ENCODE measurements at regions not wholly inside any gene's neighbourhood (a gene's known extent, or its start where the extent isn't known, plus 50 kb on each side); places are given as distances from the start of the nearest gene placed in this dataset.

DNA sequence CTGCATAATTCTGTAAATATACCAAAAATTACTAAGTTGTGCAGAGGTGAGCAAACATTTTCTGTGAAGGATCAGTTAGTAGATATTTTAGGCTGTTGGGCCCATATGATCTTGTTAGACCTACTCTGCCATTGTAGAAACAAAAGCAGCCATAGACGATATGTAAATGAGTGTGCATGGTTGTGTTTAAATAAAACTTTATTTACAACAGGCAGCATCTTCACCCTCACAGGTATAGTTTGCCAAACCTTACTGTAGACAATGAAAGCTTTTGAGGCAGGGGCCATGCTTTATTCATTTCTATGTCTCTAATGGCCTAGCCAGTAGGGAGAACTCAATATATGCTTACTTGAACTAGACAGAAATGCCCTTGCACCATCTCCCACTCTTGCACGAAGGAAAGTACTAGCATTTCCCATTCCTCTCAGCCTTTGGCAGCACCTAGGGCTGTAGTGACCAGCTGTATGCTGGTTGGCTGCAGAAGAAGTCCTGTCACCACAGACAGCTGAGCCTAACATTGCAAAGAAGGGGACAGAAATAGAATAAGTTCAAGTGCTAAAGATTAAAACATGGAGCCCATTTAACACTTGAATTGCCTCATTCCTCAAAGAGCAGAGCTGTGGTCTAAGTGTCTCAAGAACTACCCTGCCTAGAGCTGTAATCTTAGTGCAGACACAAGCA, 305.1 kb upstream of the MGAT5 start:
- CTCF ChIA-PET = no interaction called here
- no peak overlapping the region for H3K4me3 ChIP-seq (ENCODE audit: low read depth, low read length)
- DNase-seq (ENCODE audit: low read depth, low spot score) = no peak
- POLR2A ChIA-PET = no interaction called here
- TF ChIP-seq CTCF (IDR thresholded peaks at IDR 0.05; ENCODE audit: insufficient read depth, low read length, missing control alignments) = no peak

- POLR2A ChIA-PET = no interaction called here
- CTCF ChIA-PET = no interaction called here
- TF ChIP-seq CTCF (IDR thresholded peaks at IDR 0.05; ENCODE audit: insufficient read depth, low read length, missing control alignments) = no peak
- no peak for DNase-seq (ENCODE audit: low read depth, low spot score)
- no peak overlapping the region for H3K4me3 ChIP-seq (ENCODE audit: low read depth, low read length)
Measured at GRCh38 chr2:133949595-133949994, 304.3 kb upstream of the MGAT5 start.

DNA sequence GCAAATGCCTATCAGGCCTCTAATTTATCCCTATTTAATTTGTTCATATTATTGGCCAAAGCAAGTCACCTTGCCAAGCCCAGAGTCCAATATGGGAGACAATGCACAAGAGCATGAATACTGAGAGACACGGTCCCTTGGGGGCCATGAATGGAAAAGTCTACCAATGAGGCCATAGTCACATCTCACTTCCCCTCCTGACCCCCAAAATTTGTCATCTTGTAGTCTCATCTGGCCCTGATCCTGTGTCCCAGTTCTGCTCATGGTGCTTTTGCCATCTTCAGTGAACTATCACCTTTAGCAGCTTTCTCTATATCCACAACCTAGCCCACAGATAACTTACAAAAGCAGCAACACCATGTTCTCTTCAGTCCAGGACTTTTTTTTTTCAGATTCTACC, 302.7 kb upstream of the MGAT5 start:
- ChIA-PET POLR2A (no interaction called here), CTCF (no interaction called here)
- H3K4me3 ChIP-seq (ENCODE audit: low read depth, low read length) = no peak overlapping the region
- no peak for TF ChIP-seq CTCF (IDR thresholded peaks at IDR 0.05; ENCODE audit: insufficient read depth, low read length, missing control alignments)
- DNase-seq (ENCODE audit: low read depth, low spot score) = no peak

- DNase-seq (ENCODE audit: low read depth, low spot score) = no peak
- CTCF ChIA-PET = no interaction called here
- POLR2A ChIA-PET = no interaction called here
- no peak overlapping the region for H3K4me3 ChIP-seq (ENCODE audit: low read depth, low read length)
- no peak for TF ChIP-seq CTCF (IDR thresholded peaks at IDR 0.05; ENCODE audit: insufficient read depth, low read length, missing control alignments)
Measured at GRCh38 chr2:133952420-133952819, 301.5 kb upstream of the MGAT5 start.

GRCh38 chr2:133952896-133953295, 301.0 kb upstream of the MGAT5 start:
- TF ChIP-seq CTCF (IDR thresholded peaks at IDR 0.05; ENCODE audit: insufficient read depth, low read length, missing control alignments) = no peak
- CTCF ChIA-PET = no interaction called here
- POLR2A ChIA-PET = no interaction called here
- no peak for DNase-seq (ENCODE audit: low read depth, low spot score)
- H3K4me3 ChIP-seq (ENCODE audit: low read depth, low read length) = no peak overlapping the region

DNA sequence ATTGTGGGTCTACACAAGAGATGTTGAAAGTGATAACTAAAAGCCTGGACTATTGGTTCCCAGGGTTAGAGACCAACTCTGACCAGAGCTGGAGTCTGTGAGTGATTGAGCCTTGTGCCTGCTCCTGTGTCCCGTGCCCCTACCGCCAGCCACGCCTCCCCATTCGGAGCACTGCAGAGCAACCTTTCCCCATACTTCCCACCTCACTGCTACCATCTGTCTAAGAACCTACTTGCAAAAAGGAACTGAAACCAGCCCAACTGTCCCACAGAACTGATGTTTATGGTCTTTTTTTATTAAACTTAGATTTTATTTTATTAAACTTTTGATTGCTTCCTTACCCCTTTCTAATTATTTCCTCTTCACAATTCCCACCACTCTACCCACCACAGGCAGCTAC, 300.3 kb upstream of the MGAT5 start:
- CTCF ChIA-PET = interaction anchor here (0.9 kb wide), 1 partner anchor 255 kb away, joined by 3 read pairs; no protein-coding TSS in a partner anchor
- no peak for TF ChIP-seq CTCF (IDR thresholded peaks at IDR 0.05; ENCODE audit: insufficient read depth, low read length, missing control alignments)
- POLR2A ChIA-PET = no interaction called here

More for the DNA sequence above, 300.3 kb upstream of the MGAT5 start:
- H3K4me3 ChIP-seq (ENCODE audit: low read depth, low read length) = no peak overlapping the region
- DNase-seq (ENCODE audit: low read depth, low spot score) = no peak

Data from AG04449 (cell line).